Neuronal stem cell (in vitro differentiated cells): ENCODE measurements at regions not wholly inside any gene's neighbourhood (a gene's known extent, or its start where the extent isn't known, plus 50 kb on each side); places are given as distances from the start of the nearest gene placed in this dataset.
A peak's percentile ranks its signal among the peaks of the same experiment; 100 is the strongest.
"Not testable (repeated sequence)": the region's sequence is repeated elsewhere in the genome, so short reads cannot be mapped to it uniquely, and the experiment has no call there.

ENCODE experiments used
- DNase-seq: peaks from one replicate; pipeline ENCODE4 v3.0.0-alpha.2; 2013; ENCODE audit warnings: low spot score
- H2AFZ ChIP-seq: one replicate; pipeline ENCODE4 v1.6.1; 2013; ENCODE audit warnings: mild to moderate bottlenecking, low read length, inconsistent platforms
- H2AK5ac ChIP-seq: 2 replicates; pipeline ENCODE4 v1.6.1; 2013; ENCODE audit warnings: low read depth, mild to moderate bottlenecking, inconsistent platforms, low read length, moderate library complexity, mixed read lengths
- H2BK120ac ChIP-seq: 2 replicates; pipeline ENCODE4 v1.6.1; 2013; ENCODE audit warnings: low read depth, mild to moderate bottlenecking, inconsistent platforms, low read length, moderate library complexity, mixed read lengths
- H2BK12ac ChIP-seq: one replicate; pipeline ENCODE4 v1.6.1; 2013; ENCODE audit warnings: low read length, inconsistent platforms
- H2BK15ac ChIP-seq: 2 replicates; pipeline ENCODE4 v1.6.1; 2013; ENCODE audit warnings: mild to moderate bottlenecking, low read length, inconsistent platforms, mixed read lengths
- H2BK5ac ChIP-seq: one replicate; pipeline ENCODE4 v1.6.1; 2013; ENCODE audit warnings: inconsistent platforms, mild to moderate bottlenecking, low read length, moderate library complexity
- H3K14ac ChIP-seq: one replicate; pipeline ENCODE4 v1.6.1; 2013; ENCODE audit warnings: low read length, inconsistent platforms
- H3K18ac ChIP-seq: 2 replicates; pipeline ENCODE4 v1.6.1; 2013; ENCODE audit warnings: low read length, inconsistent platforms
- H3K23ac ChIP-seq: 2 replicates; pipeline ENCODE4 v1.6.1; 2013; ENCODE audit warnings: low read depth, mild to moderate bottlenecking, mixed read lengths, low read length, inconsistent platforms; ENCODE audit not compliant: poor library complexity
- H3K27ac ChIP-seq: replicated peaks from 3 replicates; pipeline ENCODE4 v1.5.1; 2013; ENCODE audit warnings: low read length, inconsistent platforms
- H3K27me3 ChIP-seq, 3 experiments: 2 replicates each; pipeline ENCODE4 v1.6.1; 2013; ENCODE audit warnings: low read length in 3 of 3, mild to moderate bottlenecking in 2 of 3, inconsistent platforms in 1 of 3, low read depth in 1 of 3, mixed read lengths in 1 of 3, moderate library complexity in 1 of 3; ENCODE audit not compliant: control insufficient read depth in 3 of 3, insufficient read depth in 3 of 3
- H3K36me3 ChIP-seq, 2 donors: replicated peaks in 1 of 2; 2 replicates each; pipeline ENCODE4 v1.6.1; 2013; ENCODE audit warnings: low read length in 2 of 2; ENCODE audit not compliant: control insufficient read depth in 2 of 2, insufficient read depth in 2 of 2
- H3K4ac ChIP-seq: 2 replicates; pipeline ENCODE4 v1.6.1; 2013; ENCODE audit warnings: inconsistent platforms, mild to moderate bottlenecking, low read length, moderate library complexity
- H3K4me1 ChIP-seq, 2 donors: 1 replicate in 1 of 2; 2 replicates in 1 of 2; pipeline ENCODE4 v1.6.1; 2013; ENCODE audit warnings: low read length in 2 of 2, low read depth in 1 of 2; ENCODE audit not compliant: control insufficient read depth in 2 of 2, insufficient read depth in 1 of 2
- H3K4me2 ChIP-seq: one replicate; pipeline ENCODE4 v1.6.1; 2013; ENCODE audit warnings: mild to moderate bottlenecking, low read length, inconsistent platforms; ENCODE audit not compliant: insufficient read depth, poor library complexity, severe bottlenecking
- H3K4me3 ChIP-seq, 2 donors: 2 replicates each; pipeline ENCODE4 v1.5.1; 2013; ENCODE audit warnings: low read length in 2 of 2, mild to moderate bottlenecking in 2 of 2, inconsistent platforms in 1 of 2, moderate library complexity in 1 of 2
- H3K79me1 ChIP-seq: one replicate; pipeline ENCODE4 v1.6.1; 2013; ENCODE audit warnings: low read depth, mild to moderate bottlenecking, inconsistent platforms, low read length, moderate library complexity
- H3K9ac ChIP-seq: one replicate; pipeline ENCODE4 v1.6.1; 2013; ENCODE audit warnings: mild to moderate bottlenecking, low read depth, low read length, inconsistent platforms; ENCODE audit not compliant: poor library complexity
- H3K9me3 ChIP-seq, 2 donors: replicated peaks in 1 of 2; 2 replicates each; pipeline versions ENCODE3 to v1.6.1; 2013; ENCODE audit warnings: low read length in 2 of 2, mild to moderate bottlenecking in 2 of 2, inconsistent platforms in 1 of 2, low read depth in 1 of 2, mixed read lengths in 1 of 2, moderate library complexity in 1 of 2; ENCODE audit not compliant: control insufficient read depth in 2 of 2, insufficient read depth in 1 of 2
- H4K8ac ChIP-seq: one replicate; pipeline ENCODE4 v1.6.1; 2013; ENCODE audit warnings: low read depth, mild to moderate bottlenecking, inconsistent platforms, low read length, moderate library complexity
- H4K91ac ChIP-seq: one replicate; pipeline ENCODE4 v1.6.1; 2013; ENCODE audit warnings: low read length, low read depth, mild to moderate bottlenecking, inconsistent platforms; ENCODE audit not compliant: poor library complexity
- WGBS, 2 donors: extraction: QIAGEN DNeasy Blood & Tissue Kit; methylation state at CpG; one replicate each; pipeline ENCODE4 v1.1.7; 2013; ENCODE audit warnings: missing lambda C conversion rate in 2 of 2, mixed read lengths in 1 of 2; ENCODE audit not compliant: insufficient read length in 2 of 2, insufficient replicate concordance in 1 of 2; ENCODE audit errors: extremely low coverage in 2 of 2; 5-methylcytosine and 5-hydroxymethylcytosine counted together

- Histone ChIP-seq H3K4ac (no peak overlapping the region), H3K4me2 (no peak overlapping the region), H3K9me3 (peaks cover 0 to 39% of the 10 kb centered on the region in 2 donors), H2BK15ac (peak overlapping the region; percentile 26), H4K91ac (no peak overlapping the region), H3K14ac (no peak overlapping the region), H2AFZ (no peak overlapping the region), H3K27ac (no peak overlapping the region), H3K18ac (no peak overlapping the region), H3K27me3 (no peaks in the 10 kb centered on the region), H3K9ac (no peak overlapping the region), H3K4me3 (no peak overlapping the region), H3K36me3 (peaks cover 0 to 72% of the 10 kb centered on the region in 2 donors), H3K23ac (no peak overlapping the region), H2BK12ac (no peak overlapping the region), H2BK5ac (no peak overlapping the region), H4K8ac (no peak overlapping the region), H2BK120ac (no peak overlapping the region), H3K79me1 (peaks cover 3% of the 10 kb centered on the region), H3K4me1 (peaks cover 0 to 4% of the 10 kb centered on the region in 2 donors), H2AK5ac (no peak overlapping the region)
- no CpG with 5 or more reads among the region's 4 CpGs for whole genome bisulfite sequencing, 2 donors
- no peak for DNase-seq
Measured at GRCh38 chr15:93341164-93341563, 252.2 kb upstream of the RGMA start.

GRCh38 chr15:93340406-93340805 is 251.4 kb upstream of the RGMA start:
- H3K27me3 ChIP-seq = no peaks in the 10 kb centered on the region
- no peak overlapping the region for H3K4ac ChIP-seq
- no peak overlapping the region for H2BK120ac ChIP-seq
- H3K23ac ChIP-seq = no peak overlapping the region
- no peak overlapping the region for H2BK12ac ChIP-seq
- H2BK15ac ChIP-seq = no peak overlapping the region
- H3K9me3 ChIP-seq = peaks cover 0 to 47% of the 10 kb centered on the region in 2 donors
- H3K4me2 ChIP-seq = no peak overlapping the region
- no peak overlapping the region for H3K14ac ChIP-seq
- H3K4me3 ChIP-seq = no peak overlapping the region
- H2AFZ ChIP-seq = no peak overlapping the region
- H3K18ac ChIP-seq = no peak overlapping the region
- H3K79me1 ChIP-seq = peaks cover 3% of the 10 kb centered on the region
- H4K8ac ChIP-seq = no peak overlapping the region
- WGBS, 2 donors = no CpG with 5 or more reads among the region's 2 CpGs
- DNase-seq = no peak
- H3K4me1 ChIP-seq = peaks cover 0 to 4% of the 10 kb centered on the region in 2 donors
- peaks cover 0 to 74% of the 10 kb centered on the region in 2 donors for H3K36me3 ChIP-seq
- no peak overlapping the region for H2BK5ac ChIP-seq
- no peak overlapping the region for H3K9ac ChIP-seq
- no peak overlapping the region for H4K91ac ChIP-seq
- H2AK5ac ChIP-seq = no peak overlapping the region
- no peak overlapping the region for H3K27ac ChIP-seq

GRCh38 chr15:93333796-93334195 is 244.8 kb upstream of the RGMA start:
- Histone ChIP-seq H4K91ac (no peak overlapping the region), H3K4me3 (no peak overlapping the region), H2AK5ac (peak overlapping the region; percentile 49), H3K14ac (no peak overlapping the region), H2BK120ac (no peak overlapping the region), H3K4me2 (no peak overlapping the region), H3K9ac (no peak overlapping the region), H2BK12ac (no peak overlapping the region), H2BK15ac (no peak overlapping the region), H3K27me3 (no peaks in the 10 kb centered on the region), H3K18ac (peak overlapping the region; percentile 6), H2AFZ (no peak overlapping the region), H3K27ac (no peak overlapping the region), H2BK5ac (no peak overlapping the region), H3K36me3 (peaks cover 5 to 75% of the 10 kb centered on the region in 2 donors), H3K79me1 (peaks cover 3% of the 10 kb centered on the region), H3K4ac (no peak overlapping the region), H3K4me1 (peaks cover 14 to 20% of the 10 kb centered on the region in 2 donors), H3K23ac (no peak overlapping the region), H4K8ac (no peak overlapping the region), H3K9me3 (peaks cover 3 to 37% of the 10 kb centered on the region in 2 donors)
- DNase-seq = no peak
- no CpG with 5 or more reads among the region's 6 CpGs for WGBS, 2 donors

- H2AK5ac ChIP-seq, H2BK5ac ChIP-seq, H3K18ac ChIP-seq, DNase-seq, H4K8ac ChIP-seq, H3K4ac ChIP-seq, H2BK15ac ChIP-seq, H3K4me3 ChIP-seq, H3K27me3 ChIP-seq, H2AFZ ChIP-seq, H3K79me1 ChIP-seq, H3K14ac ChIP-seq, H3K23ac ChIP-seq, H2BK12ac ChIP-seq, H3K27ac ChIP-seq, H4K91ac ChIP-seq, H3K4me2 ChIP-seq, H3K9ac ChIP-seq, H2BK120ac ChIP-seq: not testable (repeated sequence)
- Histone ChIP-seq H3K4me1 (peaks cover 14 to 20% of the 10 kb centered on the region in 2 donors), H3K9me3 (peaks cover 3 to 40% of the 10 kb centered on the region in 2 donors), H3K36me3 (peaks cover 5 to 74% of the 10 kb centered on the region in 2 donors)
- no CpG with 5 or more reads among the region's 16 CpGs for WGBS, 2 donors
Measured at GRCh38 chr15:93333126-93333525, 244.1 kb upstream of the RGMA start.
